ENCODE measurements at regions not wholly inside any gene's neighbourhood (a gene's known extent, or its start where the extent isn't known, plus 50 kb on each side); places are given as distances from the start of the nearest gene placed in this dataset.

GRCh38 chr13:81872581-81872980, 1531.7 kb upstream of the SPRY2 start:
- TF ChIP-seq CTCF (IDR thresholded peaks at IDR 0.05) (peak in 3 of 6 experiments; percentile 17 to 35 (median 31)), POLR2A (IDR thresholded peaks at IDR 0.05) (no peak)
